Activated CD4-positive, alpha-beta T cell treated with anti-CD3 and anti-CD28 coated beads, Interleukin-2, amount 10 ng/mL, durations not matched to agents 7 days and 5 days (primary cell): ENCODE measurements at regions not wholly inside any gene's neighbourhood (a gene's known extent, or its start where the extent isn't known, plus 50 kb on each side); places are given as distances from the start of the nearest gene placed in this dataset.

Source experiments
- CTCF ChIA-PET: fragments of 350-600 bp; sonication (Branson Sonifier 250); formaldehyde crosslinking; loops from one replicate; lab custom pipeline; 2021; ENCODE audit warnings: antibody characterized with exemption; lab: Charles Lee
- POLR2A ChIA-PET: fragments of 350-600 bp; sonication (Branson Sonifier 250); formaldehyde crosslinking; loops from one replicate; lab custom pipeline; 2021; ENCODE audit warnings: antibody characterized with exemption; lab: Charles Lee
- DNase-seq: peaks from one replicate; pipeline ENCODE4 v3.0.0-alpha.2; 2020
- H3K27ac Mint-ChIP-seq: one replicate; pipeline ENCODE4 v1.8.0; 2021; ENCODE audit warnings: mild to moderate bottlenecking, moderate library complexity, mixed read lengths
- H3K27me3 Mint-ChIP-seq: one replicate; pipeline ENCODE4 v1.8.0; 2021; ENCODE audit warnings: mixed read lengths
- H3K36me3 Mint-ChIP-seq: one replicate; pipeline ENCODE4 v1.8.0; 2021; ENCODE audit warnings: low read depth, mixed read lengths
- H3K4me1 Mint-ChIP-seq: one replicate; pipeline ENCODE4 v1.8.0; 2021; ENCODE audit warnings: mixed read lengths
- H3K4me3 Mint-ChIP-seq: one replicate; pipeline ENCODE4 v1.8.0; 2021; ENCODE audit warnings: mild to moderate bottlenecking, moderate library complexity, mixed read lengths
- H3K9me3 Mint-ChIP-seq: one replicate; pipeline ENCODE4 v1.8.0; 2021; ENCODE audit warnings: mixed read lengths

DNA sequence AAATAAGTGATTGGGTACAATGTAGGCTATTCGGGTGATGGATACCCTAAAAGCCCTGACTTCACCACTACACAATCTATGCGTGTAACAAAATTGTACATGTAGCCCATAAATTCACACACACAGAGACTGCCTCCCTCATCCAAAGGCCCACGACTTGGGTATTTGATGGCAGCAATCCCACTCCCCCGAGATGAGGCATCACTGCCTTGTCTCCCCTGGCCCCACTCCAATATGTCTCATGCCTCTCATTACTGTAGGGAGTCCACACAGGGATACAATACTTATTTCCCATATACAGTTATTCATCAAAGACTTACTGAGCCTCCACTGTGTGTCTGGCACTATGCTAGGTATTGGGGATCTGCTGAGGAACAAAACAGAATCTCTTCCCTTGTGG, 192.6 kb downstream of the CBLN1 start:
- Mint-ChIP-seq H3K4me3 (no peak overlapping the region), H3K9me3 (peaks cover 10% of the 10 kb centered on the region), H3K27ac (no peak overlapping the region), H3K27me3 (no peaks in the 10 kb centered on the region), H3K4me1 (no peaks in the 10 kb centered on the region), H3K36me3 (no peaks in the 10 kb centered on the region)
- POLR2A ChIA-PET: no interaction called here
- no peak for DNase-seq
- CTCF ChIA-PET: no interaction called here

DNA sequence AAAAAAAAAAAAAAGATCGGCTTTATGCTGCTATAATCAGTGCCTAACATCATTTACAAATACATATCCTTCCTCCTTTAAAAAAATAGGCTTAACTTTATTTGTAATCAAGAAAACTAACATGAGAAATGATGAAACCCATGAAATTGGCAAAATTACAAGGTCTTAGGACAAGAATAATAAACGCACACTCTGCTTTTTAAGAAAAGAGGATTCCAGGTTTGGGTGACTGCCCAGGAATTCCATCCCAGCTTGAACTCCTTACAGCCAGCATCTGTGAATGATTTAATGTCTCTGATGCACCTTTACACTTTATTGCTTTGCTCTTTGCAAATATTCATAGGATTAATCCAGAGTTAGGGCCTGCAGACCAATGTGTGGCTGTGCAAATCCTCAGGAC, 196.0 kb downstream of the CBLN1 start:
- DNase-seq: no peak
- Mint-ChIP-seq H3K27ac (no peak overlapping the region), H3K4me3 (no peak overlapping the region), H3K9me3 (peaks cover 10% of the 10 kb centered on the region), H3K4me1 (no peaks in the 10 kb centered on the region), H3K36me3 (no peaks in the 10 kb centered on the region), H3K27me3 (no peaks in the 10 kb centered on the region)
- ChIA-PET CTCF (no interaction called here), POLR2A (no interaction called here)

GRCh38 chr16:49084628-49085390, 196.8 kb downstream of the CBLN1 start:
- DNase-seq: no peak
- POLR2A ChIA-PET: no interaction called here
- H3K27ac Mint-ChIP-seq: no peak overlapping the region
- CTCF ChIA-PET: no interaction called here
- no peak overlapping the region for H3K4me3 Mint-ChIP-seq
- H3K36me3 Mint-ChIP-seq: no peaks in the 10 kb centered on the region
- no peaks in the 10 kb centered on the region for H3K4me1 Mint-ChIP-seq
- peaks cover 10% of the 10 kb centered on the region for H3K9me3 Mint-ChIP-seq
- no peaks in the 10 kb centered on the region for H3K27me3 Mint-ChIP-seq

DNA sequence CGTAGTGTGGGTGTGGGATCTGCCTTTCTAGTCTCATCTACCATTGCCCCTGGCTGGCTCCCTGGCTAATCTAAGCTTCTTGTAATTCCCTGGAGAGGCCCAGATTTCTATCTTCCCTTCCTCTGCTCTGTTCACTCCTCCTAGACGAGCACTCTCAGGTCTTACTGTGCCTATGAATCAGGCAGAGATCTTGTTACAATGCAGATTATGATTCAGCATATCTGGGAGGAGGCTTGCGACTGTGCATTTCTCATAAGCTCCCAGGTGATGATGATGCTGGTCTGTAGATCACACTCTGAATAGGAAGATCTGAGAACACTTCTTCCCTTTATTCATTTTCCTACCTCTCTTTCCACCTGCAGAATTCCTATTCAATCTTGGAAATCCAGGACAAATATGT, 200.1 kb downstream of the CBLN1 start:
- CTCF ChIA-PET: no interaction called here

DNA sequence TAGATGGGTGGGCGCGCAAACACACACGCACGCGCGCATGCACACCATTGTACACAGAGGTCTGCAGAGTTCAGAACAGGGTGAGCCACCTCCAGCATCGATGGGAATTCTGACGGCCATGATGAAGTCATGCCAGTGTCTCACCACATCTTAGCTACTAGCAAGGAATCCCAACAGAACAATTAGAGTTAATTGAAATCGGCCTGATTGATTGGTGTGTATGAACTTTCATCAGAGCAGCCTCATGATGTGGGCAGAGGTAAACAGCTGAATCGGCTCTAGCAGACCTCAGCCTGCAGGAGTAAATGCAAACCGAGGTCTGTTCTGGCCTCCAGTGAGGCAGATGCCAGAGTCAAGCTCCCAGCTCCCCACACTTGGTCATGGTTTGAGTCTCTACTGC, 200.6 kb downstream of the CBLN1 start:
- ChIA-PET POLR2A (no interaction called here), CTCF (no interaction called here)
- Mint-ChIP-seq H3K9me3 (peaks cover 18% of the 10 kb centered on the region), H3K4me1 (no peaks in the 10 kb centered on the region), H3K4me3 (no peak overlapping the region), H3K27me3 (no peaks in the 10 kb centered on the region), H3K27ac (no peak overlapping the region), H3K36me3 (no peaks in the 10 kb centered on the region)
- no peak for DNase-seq

More for the DNA sequence above, 200.1 kb downstream of the CBLN1 start:
- Mint-ChIP-seq H3K36me3 (no peaks in the 10 kb centered on the region), H3K9me3 (peaks cover 18% of the 10 kb centered on the region), H3K4me1 (no peaks in the 10 kb centered on the region), H3K27ac (no peak overlapping the region), H3K4me3 (no peak overlapping the region), H3K27me3 (no peaks in the 10 kb centered on the region)
- no peak for DNase-seq
- POLR2A ChIA-PET: no interaction called here

- CTCF ChIA-PET: no interaction called here
- Mint-ChIP-seq H3K4me3 (no peak overlapping the region), H3K27ac (no peak overlapping the region), H3K36me3 (no peaks in the 10 kb centered on the region), H3K4me1 (no peaks in the 10 kb centered on the region), H3K27me3 (no peaks in the 10 kb centered on the region), H3K9me3 (peaks cover 8% of the 10 kb centered on the region)
- POLR2A ChIA-PET: no interaction called here
- no peak for DNase-seq
These were observed 203.1 kb downstream of the CBLN1 start for GRCh38 chr16:49078571-49078970.

DNA sequence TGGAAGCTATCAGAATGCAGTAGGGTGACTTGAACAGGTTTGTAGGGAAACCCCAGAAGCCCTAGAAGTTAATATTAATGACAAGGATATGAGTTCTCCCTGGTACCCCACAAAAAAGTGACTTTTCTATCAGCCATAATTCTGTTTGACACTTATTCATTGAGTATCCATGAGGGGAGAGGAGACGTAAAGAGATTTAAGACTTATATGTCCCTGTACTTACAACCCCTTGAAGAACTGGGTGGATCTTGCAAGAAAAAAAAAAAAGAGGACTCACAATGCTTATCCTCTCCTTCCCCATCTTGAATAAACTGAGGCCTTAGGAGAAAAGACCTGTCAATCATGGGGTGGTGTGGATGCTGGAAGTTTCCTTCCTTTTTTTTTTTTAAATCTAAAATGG, 203.5 kb downstream of the CBLN1 start:
- CTCF ChIA-PET: no interaction called here

GRCh38 chr16:49075709-49076108, 205.9 kb downstream of the CBLN1 start:
- Mint-ChIP-seq H3K4me3 (no peak overlapping the region), H3K9me3 (peaks cover 8% of the 10 kb centered on the region), H3K27me3 (no peaks in the 10 kb centered on the region), H3K4me1 (no peaks in the 10 kb centered on the region), H3K36me3 (no peaks in the 10 kb centered on the region), H3K27ac (no peak overlapping the region)
- DNase-seq: no peak
- CTCF ChIA-PET: no interaction called here
- POLR2A ChIA-PET: no interaction called here

More for the DNA sequence above, 203.5 kb downstream of the CBLN1 start:
- no peak overlapping the region for H3K4me3 Mint-ChIP-seq
- POLR2A ChIA-PET: no interaction called here
- H3K27ac Mint-ChIP-seq: no peak overlapping the region
- no peaks in the 10 kb centered on the region for H3K4me1 Mint-ChIP-seq
- H3K9me3 Mint-ChIP-seq: peaks cover 8% of the 10 kb centered on the region
- H3K27me3 Mint-ChIP-seq: no peaks in the 10 kb centered on the region
- H3K36me3 Mint-ChIP-seq: no peaks in the 10 kb centered on the region
- no peak for DNase-seq

DNA sequence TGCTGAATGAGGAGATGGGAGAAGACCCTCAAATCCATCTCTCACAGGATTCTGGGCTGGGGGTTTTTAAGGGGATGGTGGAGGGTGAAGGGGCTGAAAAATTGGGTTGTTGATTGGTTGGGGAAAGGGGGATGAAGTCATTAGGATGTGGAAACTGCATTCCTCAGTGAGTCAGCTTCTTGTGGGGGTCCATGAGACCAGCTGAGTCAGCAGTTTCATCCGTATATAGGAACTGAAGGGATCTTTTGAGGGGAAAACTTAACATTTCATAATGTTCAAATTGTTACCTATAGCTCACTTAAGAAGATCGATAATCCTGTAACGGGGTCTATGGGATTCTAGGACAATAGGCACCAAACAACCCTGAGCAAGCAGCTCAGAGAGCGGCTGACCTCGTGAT, 213.4 kb downstream of the CBLN1 start:
- no peaks in the 10 kb centered on the region for H3K36me3 Mint-ChIP-seq
- H3K27ac Mint-ChIP-seq: no peak overlapping the region
- ChIA-PET CTCF (interaction anchor here (1.2 kb wide), 1 partner anchor 32 kb away, joined by 3 read pairs; no protein-coding TSS in a partner anchor), POLR2A (no interaction called here)
- H3K4me1 Mint-ChIP-seq: no peaks in the 10 kb centered on the region
- H3K4me3 Mint-ChIP-seq: no peak overlapping the region
- no peak for DNase-seq
- no peaks in the 10 kb centered on the region for H3K27me3 Mint-ChIP-seq
- no peaks in the 10 kb centered on the region for H3K9me3 Mint-ChIP-seq

DNA sequence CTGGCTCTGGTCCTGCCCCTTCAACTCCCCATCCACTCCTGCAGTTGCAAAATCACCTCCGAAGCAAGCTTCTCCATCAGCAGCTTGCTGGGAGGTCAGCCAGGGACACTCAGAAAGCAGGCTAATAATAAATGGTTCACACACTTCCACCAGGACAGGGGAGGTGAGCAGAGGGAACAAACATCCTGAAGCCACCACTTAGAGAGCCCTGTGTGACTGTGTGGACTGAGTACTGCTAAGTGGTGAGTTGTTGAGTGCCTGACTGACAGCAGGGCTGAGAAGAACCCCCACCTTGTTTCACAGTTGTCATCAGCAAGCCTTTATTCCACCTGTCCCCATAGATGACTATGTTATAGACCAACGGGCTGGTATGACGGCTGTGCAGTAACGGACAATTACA, 213.9 kb downstream of the CBLN1 start:
- no peaks in the 10 kb centered on the region for H3K36me3 Mint-ChIP-seq
- POLR2A ChIA-PET: no interaction called here
- DNase-seq: no peak
- H3K4me3 Mint-ChIP-seq: no peak overlapping the region
- no peaks in the 10 kb centered on the region for H3K4me1 Mint-ChIP-seq
- no peaks in the 10 kb centered on the region for H3K9me3 Mint-ChIP-seq
- CTCF ChIA-PET: interaction anchor here (1.2 kb wide), 1 partner anchor 33 kb away, joined by 3 read pairs; no protein-coding TSS in a partner anchor
- no peak overlapping the region for H3K27ac Mint-ChIP-seq
- H3K27me3 Mint-ChIP-seq: no peaks in the 10 kb centered on the region

GRCh38 chr16:49061137-49061714, 220.4 kb downstream of the CBLN1 start:
- H3K27me3 Mint-ChIP-seq: no peaks in the 10 kb centered on the region
- H3K36me3 Mint-ChIP-seq: no peaks in the 10 kb centered on the region
- DNase-seq: no peak
- H3K4me1 Mint-ChIP-seq: no peaks in the 10 kb centered on the region
- ChIA-PET CTCF (no interaction called here), POLR2A (no interaction called here)
- no peaks in the 10 kb centered on the region for H3K9me3 Mint-ChIP-seq
- H3K4me3 Mint-ChIP-seq: no peak overlapping the region
- no peak overlapping the region for H3K27ac Mint-ChIP-seq

- H3K27ac Mint-ChIP-seq: no peak overlapping the region
- H3K9me3 Mint-ChIP-seq: no peaks in the 10 kb centered on the region
- no peaks in the 10 kb centered on the region for H3K27me3 Mint-ChIP-seq
- H3K4me1 Mint-ChIP-seq: no peaks in the 10 kb centered on the region
- DNase-seq: no peak
- ChIA-PET POLR2A (no interaction called here), CTCF (no interaction called here)
- no peak overlapping the region for H3K4me3 Mint-ChIP-seq
- no peaks in the 10 kb centered on the region for H3K36me3 Mint-ChIP-seq
These were observed 220.9 kb downstream of the CBLN1 start for GRCh38 chr16:49060728-49061127.

DNA sequence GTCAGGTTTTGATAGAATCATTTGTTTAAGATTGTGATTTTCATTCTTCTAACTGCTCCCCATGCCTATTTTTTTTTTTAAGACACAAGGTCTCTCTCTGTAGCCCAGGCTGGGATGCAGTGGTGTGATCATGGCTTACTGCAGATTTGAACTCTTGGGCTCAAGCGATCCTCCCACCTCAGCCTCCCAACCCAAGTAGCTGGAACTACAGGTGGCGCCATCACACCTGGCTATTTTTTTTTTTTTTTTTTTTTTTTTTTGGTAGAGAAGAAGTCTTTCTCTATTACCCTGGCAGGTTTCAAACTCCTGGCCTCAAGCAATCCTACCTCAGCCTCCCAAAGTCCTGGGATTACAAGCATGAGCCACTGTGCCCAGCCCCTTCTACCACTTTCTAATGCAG, 223.3 kb downstream of the CBLN1 start:
- no peaks in the 10 kb centered on the region for H3K9me3 Mint-ChIP-seq
- no peak overlapping the region for H3K4me3 Mint-ChIP-seq
- H3K27ac Mint-ChIP-seq: no peak overlapping the region
- H3K27me3 Mint-ChIP-seq: no peaks in the 10 kb centered on the region
- CTCF ChIA-PET: interaction anchor here (0.6 to 1.0 kb wide), 2 partner anchors 32 to 791 kb away, joined by 3 read pairs; no protein-coding TSS in a partner anchor
- no peaks in the 10 kb centered on the region for H3K36me3 Mint-ChIP-seq
- POLR2A ChIA-PET: no interaction called here
- DNase-seq: no peak
- H3K4me1 Mint-ChIP-seq: no peaks in the 10 kb centered on the region
